ENCODE measurements at regions not wholly inside any gene's neighbourhood (a gene's known extent, or its start where the extent isn't known, plus 50 kb on each side); places are given as distances from the start of the nearest gene placed in this dataset.

GRCh38 chr5:126106029-126106428 lies 317.2 kb upstream of the GRAMD2B start:
- TF ChIP-seq CTCF (conservative IDR thresholded peaks at IDR 0.05; ENCODE audit: low read depth, low read length) (no peak), EZH2phosphoT487 (IDR thresholded peaks at IDR 0.05; ENCODE audit: borderline replicate concordance, low read length) (no peak), EZH2 (IDR thresholded peaks at IDR 0.05; ENCODE audit: low read length, unreplicated experiment) (no peak)
